Esophagus squamous epithelium (tissue), 4 donors: ENCODE measurements at regions not wholly inside any gene's neighbourhood (a gene's known extent, or its start where the extent isn't known, plus 50 kb on each side); places are given as distances from the start of the nearest gene placed in this dataset.

ENCODE experiments used
- CTCF ChIP-seq, 6 experiments: fragments of 450-650 bp in 4 of 6; fragments of 200-600 bp in 2 of 6; sonication (generic) in 2 of 6; IDR thresholded peaks; one replicate each; pipeline ENCODE4 v1.5.1; 2016 to 2019; ENCODE audit warnings: antibody characterized with exemption in 6 of 6, mild to moderate bottlenecking in 4 of 6, moderate library complexity in 4 of 6
- POLR2A ChIP-seq, 4 donors: fragments of 450-650 bp; IDR thresholded peaks; one replicate each; pipeline ENCODE4 v1.6.1; 2017; ENCODE audit warnings: antibody characterized with exemption in 4 of 4, mild to moderate bottlenecking in 4 of 4, moderate library complexity in 3 of 4

- no peak for TF ChIP-seq POLR2A (IDR thresholded peaks at IDR 0.05)
- TF ChIP-seq CTCF (IDR thresholded peaks at IDR 0.05) = no peak
These were observed 160.8 kb downstream of the PSMG1 start for GRCh38 chr21:39022466-39022862.
